K562 (cell line): ENCODE measurements at regions not wholly inside any gene's neighbourhood (a gene's known extent, or its start where the extent isn't known, plus 50 kb on each side); places are given as distances from the start of the nearest gene placed in this dataset.

ENCODE experiments used
- ATAC-seq: fragments of 200-7000 bp; cut with Tn5 transposase; 3 replicates; pipeline ENCODE4 v1.9.1; 2020; ENCODE audit warnings: moderate library complexity
- BruUV-seq: library from RNA; stranded (reverse); fragments of 400-500 nt; replicated peaks from 2 replicates; lab custom pipeline; 2021; lab: Mats Ljungman, UMichigan
- CTCF ChIA-PET: fragments of 300-600 bp; formaldehyde crosslinking; extraction: SDS; loops from one replicate; lab custom pipeline; 2021; ENCODE audit warnings: low intra/inter-chr PET ratio; lab: Yijun Ruan, JAX
- POLR2A ChIA-PET: fragments of 300-600, 350-650 bp; sonication (Branson Sonifier 250); formaldehyde crosslinking; extraction: SDS; loops from one replicate; lab custom pipeline; 2021; ENCODE audit warnings: antibody characterized with exemption, inconsistent platforms; lab: Yijun Ruan, JAX
- DNase-seq, 4 experiments: peaks; one replicate each; pipeline versions ENCODE4 v3.0.0 to v3.0.0-alpha.2; 2011 to 2018; ENCODE audit warnings: low spot score in 3 of 4, mixed read lengths in 3 of 4; ENCODE audit errors: extremely low read depth in 1 of 4
- FAIRE-seq: peaks from 2 replicates; lab custom pipeline; 2011; peaks lifted over from hg19 to GRCh38; lab: Jason Lieb, UNC
- H2AFZ ChIP-seq: 2 replicates; pipeline ENCODE4 v1.6.0; 2011; ENCODE audit warnings: low read depth, low read length, control low read depth, inconsistent platforms
- H3K27ac ChIP-seq: fragments of 200-600 bp; 3 replicates; pipeline ENCODE4 v1.8.0; 2011; ENCODE audit warnings: low read depth, mild to moderate bottlenecking, control low read depth, inconsistent platforms, low read length, moderate library complexity, mixed read lengths; ENCODE audit errors: extremely low read depth
- H3K27me3 ChIP-seq, 2 experiments: fragments of 300-600 bp in 1 of 2; 2 replicates in 1 of 2; 3 replicates in 1 of 2; pipeline versions ENCODE4 v1.6.0 to v1.8.0; 2011; ENCODE audit warnings: inconsistent platforms in 2 of 2, low read length in 2 of 2, mild to moderate bottlenecking in 1 of 2, mixed read lengths in 1 of 2, moderate library complexity in 1 of 2; ENCODE audit not compliant: control insufficient read depth in 2 of 2, insufficient read depth in 2 of 2
- H3K36me3 ChIP-seq: fragments of 300-600 bp; 3 replicates; pipeline ENCODE4 v1.8.0; 2011; ENCODE audit warnings: mild to moderate bottlenecking, low read length, inconsistent platforms; ENCODE audit not compliant: control insufficient read depth, insufficient read depth
- H3K4me1 ChIP-seq, 2 experiments: fragments of 200-600 bp in 1 of 2; replicated peaks in 1 of 2; 2 replicates in 1 of 2; 3 replicates in 1 of 2; pipeline versions ENCODE4 v1.5.1 to v1.8.0; 2011; ENCODE audit warnings: inconsistent platforms in 2 of 2, low read length in 2 of 2, mild to moderate bottlenecking in 1 of 2, mixed read lengths in 1 of 2, moderate library complexity in 1 of 2; ENCODE audit not compliant: control insufficient read depth in 2 of 2, insufficient read depth in 2 of 2
- H3K4me2 ChIP-seq: 2 replicates; pipeline ENCODE4 v1.6.1; 2011; ENCODE audit warnings: low read length, control low read depth, inconsistent platforms, mixed read lengths; ENCODE audit not compliant: insufficient read depth
- H3K4me3 ChIP-seq: fragments of 200-600 bp; sonication (generic), shearing (Covaris generic); 2 replicates; pipeline ENCODE4 v1.5.1; 2016; ENCODE audit warnings: control low read depth, inconsistent platforms
- H3K79me2 ChIP-seq: fragments of 200-600 bp; 3 replicates; pipeline ENCODE4 v1.8.0; 2011; ENCODE audit warnings: low read length, inconsistent platforms; ENCODE audit not compliant: control insufficient read depth, insufficient read depth
- H3K9ac ChIP-seq, 2 experiments: 2 replicates each; pipeline versions ENCODE4 v1.6.0 to v1.6.1; 2011; ENCODE audit warnings: low read depth in 2 of 2, low read length in 2 of 2, control low read depth in 1 of 2, inconsistent platforms in 1 of 2, mild to moderate bottlenecking in 1 of 2, mixed read lengths in 1 of 2; ENCODE audit not compliant: insufficient read depth in 1 of 2
- H3K9me1 ChIP-seq: one replicate; pipeline ENCODE4 v1.6.0; 2011; ENCODE audit warnings: inconsistent platforms, mild to moderate bottlenecking, low read length, moderate library complexity; ENCODE audit not compliant: control insufficient read depth, insufficient read depth
- H3K9me3 ChIP-seq: replicated peaks from 2 replicates; pipeline ENCODE4 v1.5.1; 2011; ENCODE audit warnings: low read depth, low read length, inconsistent platforms; ENCODE audit not compliant: control insufficient read depth, insufficient read depth
- H4K20me1 ChIP-seq: replicated peaks from 2 replicates; pipeline ENCODE4 v1.6.1; 2011; ENCODE audit warnings: low read length, inconsistent platforms, mixed read lengths; ENCODE audit not compliant: control insufficient read depth, insufficient read depth
- ARHGAP35 ChIP-seq: fragments of 450-650 bp; IDR thresholded peaks from 2 replicates; pipeline ENCODE4 v1.6.1; 2018; ENCODE audit not compliant: partially characterized antibody
- C11orf30 ChIP-seq: fragments of 450-650 bp; IDR thresholded peaks from 2 replicates; pipeline ENCODE4 v1.6.1; 2016; ENCODE audit warnings: low read depth, mild to moderate bottlenecking
- CBX3 ChIP-seq, 2 experiments: IDR thresholded peaks; 1 replicate in 1 of 2; 2 replicates in 1 of 2; pipeline ENCODE4 v1.6.1; 2012; ENCODE audit warnings: inconsistent platforms in 2 of 2, low read length in 2 of 2, borderline replicate concordance in 1 of 2, control low read depth in 1 of 2
- E2F4 ChIP-seq: sonication (generic); formaldehyde crosslinking; IDR thresholded peaks from 2 replicates; pipeline ENCODE4 v1.8.0; 2022; ENCODE audit warnings: mild to moderate bottlenecking, low read depth, missing genetic modification reagents
- HMG20B ChIP-seq: fragments of 250-450 bp; sonication (Bioruptor Pico); IDR thresholded peaks from 2 replicates; pipeline ENCODE4 v1.5.0; 2021; ENCODE audit warnings: mild to moderate bottlenecking
- HNRNPLL ChIP-seq: fragments of 200-400 bp; formaldehyde crosslinking; IDR thresholded peaks from 2 replicates; pipeline ENCODE4 v1.6.1; 2017; ENCODE audit warnings: low read length, low read depth, mild to moderate bottlenecking; ENCODE audit not compliant: poor library complexity, severe bottlenecking
- NR2C2 ChIP-seq, 2 experiments: fragments of 200-800 bp in 1 of 2; sonication (Bioruptor generic) in 1 of 2; sonication (generic) in 1 of 2; formaldehyde crosslinking in 1 of 2; IDR thresholded peaks; 2 replicates each; pipeline versions ENCODE4 v1.6.1 to v1.8.0; 2016 to 2022; ENCODE audit warnings: mild to moderate bottlenecking in 1 of 2, missing compliant biosample characterization in 1 of 2, missing genetic modification characterization in 1 of 2, missing genetic modification reagents in 1 of 2
- RBM15 ChIP-seq: fragments of 200-400 bp; formaldehyde crosslinking; IDR thresholded peaks from 2 replicates; pipeline ENCODE4 v1.6.1; 2018; ENCODE audit warnings: mild to moderate bottlenecking, low read length, moderate library complexity; ENCODE audit not compliant: insufficient read depth
- ZKSCAN3 ChIP-seq: fragments of 250-450 bp; sonication (Bioruptor Pico); IDR thresholded peaks from 2 replicates; pipeline ENCODE4 v1.4.0; 2020
- ZNF175 ChIP-seq: fragments of 200-800 bp; sonication (Bioruptor generic); IDR thresholded peaks from 2 replicates; pipeline ENCODE4 v1.6.1; 2016; ENCODE audit warnings: low read depth, mild to moderate bottlenecking, missing genetic modification characterization, missing compliant biosample characterization
- ZNF184 ChIP-seq: sonication (generic); formaldehyde crosslinking; IDR thresholded peaks from 2 replicates; pipeline ENCODE4 v1.5.0; 2020; ENCODE audit warnings: missing genetic modification reagents
- WGBS: fragments of 100-300 bp; shearing (Covaris generic); methylation state at CpG from one replicate; pipeline ENCODE4 v1.1.6; 2016; ENCODE audit warnings: low coverage, mixed read lengths; ENCODE audit not compliant: insufficient coverage; ENCODE audit errors: missing lambda C conversion rate; 5-methylcytosine and 5-hydroxymethylcytosine counted together
- in situ Hi-C: fragments of 300-500 bp; cut with MboI; formaldehyde crosslinking; loops from 4 replicates; pipeline ENCODE4 v1.15.0; 2018; ENCODE audit warnings: inconsistent platforms, mixed read lengths
- intact Hi-C: fragments of 100-400 bp; cut with micrococcal nuclease; formaldehyde crosslinking; loops from 2 replicates; pipeline ENCODE4 v1.14.2; 2022

- TF ChIP-seq ZKSCAN3 (CRISPR knock-in tag): no peak
- TF ChIP-seq C11orf30: no peak
- TF ChIP-seq E2F4: no peak
- no peak for TF ChIP-seq CBX3 (IDR thresholded peaks at IDR 0.05; ENCODE audit: borderline replicate concordance in 1 of 2, low read length in 2 of 2)
- TF ChIP-seq HNRNPLL: no peak
- TF ChIP-seq ARHGAP35: no peak
- TF ChIP-seq ZNF184 (CRISPR knock-in tag): no peak
- TF ChIP-seq RBM15: no peak
- TF ChIP-seq ZNF175: no peak
- TF ChIP-seq NR2C2 (CRISPR knock-in tag; IDR thresholded peaks at IDR 0.05): no peak
- TF ChIP-seq NR2C2 (tag; IDR thresholded peaks at IDR 0.05): no peak
- TF ChIP-seq HMG20B (CRISPR knock-in tag): no peak
- intact Hi-C loops (no loop called here), in situ Hi-C loops (no loop called here)
- Histone ChIP-seq H3K9ac (no peak overlapping the region), H2AFZ (no peak overlapping the region), H3K9me1 (no peaks in the 10 kb centered on the region), H3K9me3 (no peaks in the 10 kb centered on the region), H3K4me2 (no peak overlapping the region), H4K20me1 (no peaks in the 10 kb centered on the region), H3K79me2 (no peaks in the 10 kb centered on the region), H3K4me1 (no peaks in the 10 kb centered on the region), H3K4me3 (no peak overlapping the region), H3K27me3 (peaks cover 0 to 2% of the 10 kb centered on the region in 2 experiments; a peak in 3 of 5 replicates), H3K36me3 (no peaks in the 10 kb centered on the region), H3K27ac (no peak overlapping the region)
- ATAC-seq (no peak), DNase-seq (no peak), FAIRE-seq (no peak)
- no TSS peak for BruUV-seq
- POLR2A ChIA-PET: no interaction called here
- CTCF ChIA-PET: no interaction called here
- WGBS: under 1% methylated on average over 7 of the region's 7 CpGs
These were observed 273.1 kb upstream of the PIK3R1 start for GRCh38 chr5:67942421-67942820.
